Body of pancreas (tissue), 4 donors: ENCODE measurements at regions not wholly inside any gene's neighbourhood (a gene's known extent, or its start where the extent isn't known, plus 50 kb on each side); places are given as distances from the start of the nearest gene placed in this dataset.
"Not testable (repeated sequence)": the region's sequence is repeated elsewhere in the genome, so short reads cannot be mapped to it uniquely, and the experiment has no call there.

Experiments
- ATAC-seq: fragments of 150-250 bp; one replicate; pipeline ENCODE4 v1.9.1; 2016
- DNase-seq, 4 donors: peaks; one replicate each; pipeline ENCODE4 v3.0.0-alpha.2; 2019
- H3K27ac ChIP-seq, 4 donors: fragments of 200-600 bp; sonication (generic); 1 replicate in 3 of 4; 2 replicates in 1 of 4; pipeline versions ENCODE4 v1.5.1 to v1.6.1; 2016 to 2019; ENCODE audit warnings: mild to moderate bottlenecking in 1 of 4, mixed read lengths in 1 of 4, moderate library complexity in 1 of 4
- H3K27me3 ChIP-seq, 2 donors: fragments of 200-600 bp; sonication (generic); one replicate each; pipeline ENCODE4 v1.6.0; 2016; ENCODE audit warnings: mild to moderate bottlenecking in 1 of 2
- H3K36me3 ChIP-seq, 2 donors: fragments of 200-600 bp; sonication (generic); replicated peaks in 1 of 2; 2 replicates each; pipeline ENCODE4 v1.5.1; 2016; ENCODE audit warnings: low read depth in 2 of 2; ENCODE audit not compliant: insufficient read depth in 1 of 2
- H3K4me1 ChIP-seq: fragments of 200-600 bp; sonication (generic); one replicate; pipeline ENCODE4 v1.6.0; 2016
- H3K4me3 ChIP-seq, 2 donors: fragments of 200-600 bp; sonication (generic); 1 replicate in 1 of 2; 2 replicates in 1 of 2; pipeline ENCODE4 v1.5.1; 2016 to 2019
- H3K9me3 ChIP-seq, 3 donors: fragments of 200-600 bp; sonication (generic); 1 replicate in 2 of 3; 2 replicates in 1 of 3; pipeline ENCODE4 v1.5.1; 2016
- POLR2A ChIP-seq, 3 donors: fragments of 450-650 bp; IDR thresholded peaks; one replicate each; pipeline ENCODE4 v1.6.1; 2016; ENCODE audit warnings: antibody characterized with exemption in 3 of 3, mild to moderate bottlenecking in 2 of 3
- WGBS, 2 donors: methylation state at CpG; one replicate each; pipeline ENCODE4 v1.1.5; 2017; 5-methylcytosine and 5-hydroxymethylcytosine counted together
- intact Hi-C: fragments of 100-400 bp; cut with DNase I; formaldehyde crosslinking; loops from one replicate; pipeline ENCODE4 v1.15.1; 2023
- TF ChIP-seq, protein P1 (sequence below), 7 experiments: fragments of 450-650 bp in 4 of 7; fragments of 200-600 bp in 3 of 7; sonication (generic) in 3 of 7; IDR thresholded peaks; one replicate each; pipeline ENCODE4 v1.5.1; 2016 to 2019; ENCODE audit warnings: antibody characterized with exemption in 7 of 7

DNA sequence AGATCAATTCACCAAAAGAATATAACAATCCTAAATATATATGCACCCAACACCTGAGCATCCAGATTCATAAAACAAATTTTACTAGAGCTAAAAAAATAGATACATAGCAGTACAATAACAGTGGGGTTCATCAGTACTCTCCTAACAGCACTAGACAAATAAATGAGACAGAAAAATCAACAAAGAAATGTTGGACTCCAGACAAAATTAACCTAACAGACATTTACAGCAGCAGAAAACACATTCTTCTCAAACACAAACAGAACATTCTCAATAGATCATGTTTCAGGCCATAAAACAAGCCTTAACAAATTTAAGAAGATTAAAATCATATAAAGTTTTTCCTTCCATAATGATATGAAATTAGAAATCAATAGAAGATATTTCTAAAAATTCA, 124.8 kb upstream of the NECTIN3 start:
- Histone ChIP-seq H3K9me3 (peaks cover 0 to 24% (median 0%) of the 10 kb centered on the region in 3 donors), H3K27me3 (no peaks in the 10 kb centered on the region), H3K4me3 (no peak overlapping the region), H3K4me1 (no peaks in the 10 kb centered on the region), H3K36me3 (no peaks in the 10 kb centered on the region), H3K27ac (no peak overlapping the region)
- ATAC-seq (no peak), DNase-seq (no peak)
- TF ChIP-seq, protein P1, sequence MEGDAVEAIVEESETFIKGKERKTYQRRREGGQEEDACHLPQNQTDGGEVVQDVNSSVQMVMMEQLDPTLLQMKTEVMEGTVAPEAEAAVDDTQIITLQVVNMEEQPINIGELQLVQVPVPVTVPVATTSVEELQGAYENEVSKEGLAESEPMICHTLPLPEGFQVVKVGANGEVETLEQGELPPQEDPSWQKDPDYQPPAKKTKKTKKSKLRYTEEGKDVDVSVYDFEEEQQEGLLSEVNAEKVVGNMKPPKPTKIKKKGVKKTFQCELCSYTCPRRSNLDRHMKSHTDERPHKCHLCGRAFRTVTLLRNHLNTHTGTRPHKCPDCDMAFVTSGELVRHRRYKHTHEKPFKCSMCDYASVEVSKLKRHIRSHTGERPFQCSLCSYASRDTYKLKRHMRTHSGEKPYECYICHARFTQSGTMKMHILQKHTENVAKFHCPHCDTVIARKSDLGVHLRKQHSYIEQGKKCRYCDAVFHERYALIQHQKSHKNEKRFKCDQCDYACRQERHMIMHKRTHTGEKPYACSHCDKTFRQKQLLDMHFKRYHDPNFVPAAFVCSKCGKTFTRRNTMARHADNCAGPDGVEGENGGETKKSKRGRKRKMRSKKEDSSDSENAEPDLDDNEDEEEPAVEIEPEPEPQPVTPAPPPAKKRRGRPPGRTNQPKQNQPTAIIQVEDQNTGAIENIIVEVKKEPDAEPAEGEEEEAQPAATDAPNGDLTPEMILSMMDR (IDR thresholded peaks at IDR 0.05): no peak
- TF ChIP-seq POLR2A (IDR thresholded peaks at IDR 0.05): no peak
- intact Hi-C loops: no loop called here

DNA sequence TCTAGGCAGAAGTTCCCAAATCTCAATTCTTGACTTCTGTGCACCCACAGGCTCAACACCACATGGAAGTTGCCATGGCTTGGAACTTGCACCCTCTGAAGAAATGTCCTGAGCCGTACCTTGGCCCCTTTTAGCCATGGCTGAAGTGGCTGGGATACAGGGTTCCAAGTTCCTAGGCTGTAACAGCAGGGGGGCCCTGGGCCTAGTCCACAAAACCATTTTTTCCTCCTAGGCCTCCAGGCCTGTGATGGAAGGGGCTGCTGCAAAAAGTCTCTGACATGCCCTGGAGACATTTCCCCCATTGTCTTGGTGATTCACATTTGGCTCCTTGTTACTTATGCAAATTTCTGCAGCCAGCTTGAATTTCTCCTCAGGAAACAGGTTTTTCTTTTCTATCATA, 122.4 kb upstream of the NECTIN3 start:
- H3K4me3 ChIP-seq, H3K4me1 ChIP-seq, H3K27me3 ChIP-seq, H3K27ac ChIP-seq, H3K36me3 ChIP-seq, ATAC-seq, DNase-seq, intact Hi-C loops: not testable (repeated sequence)
- WGBS, 2 donors: 71 to 83% methylated on average over 1 of the region's 1 CpG
- H3K9me3 ChIP-seq: peaks cover 0 to 24% (median 0%) of the 10 kb centered on the region in 3 donors

DNA sequence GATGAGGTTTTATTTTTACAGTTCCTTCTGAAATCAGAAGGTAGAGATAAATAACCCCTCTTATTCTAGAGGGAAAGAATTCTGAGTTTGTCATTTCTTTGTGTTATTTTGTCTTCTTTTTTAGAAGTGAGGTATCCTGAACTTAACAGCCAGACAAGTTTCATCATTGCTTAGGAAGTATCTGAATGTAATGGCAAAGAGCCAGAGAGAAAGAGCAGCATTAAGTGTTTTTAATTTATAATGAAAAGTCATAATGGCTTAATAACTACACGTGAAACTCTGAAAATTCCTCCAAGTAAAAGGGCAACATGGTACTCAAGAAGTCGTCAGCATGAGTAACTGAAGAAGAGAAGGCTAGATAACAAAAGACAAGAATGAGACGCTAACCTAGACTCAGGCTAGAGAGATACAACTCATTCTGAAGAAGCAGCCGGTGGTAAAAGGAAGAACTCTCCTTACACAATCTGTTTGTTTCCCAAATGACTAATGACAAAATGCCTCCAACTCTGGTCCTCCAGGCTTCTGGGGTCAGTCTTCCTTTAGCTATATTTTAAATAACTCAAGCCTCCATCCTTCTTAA, 116.2 kb upstream of the NECTIN3 start:
- intact Hi-C loops: no loop called here
- Histone ChIP-seq H3K4me3 (no peak overlapping the region), H3K36me3 (no peaks in the 10 kb centered on the region), H3K4me1 (no peaks in the 10 kb centered on the region), H3K9me3 (peaks cover 0 to 5% (median 0%) of the 10 kb centered on the region in 3 donors), H3K27me3 (no peaks in the 10 kb centered on the region), H3K27ac (no peak overlapping the region)
- ATAC-seq: no peak
- no peak for TF ChIP-seq POLR2A (IDR thresholded peaks at IDR 0.05)
- TF ChIP-seq, protein P1 (IDR thresholded peaks at IDR 0.05): no peak
- DNase-seq: no peak
- WGBS, 2 donors: 71 to 73% methylated on average over 4 of the region's 4 CpGs

DNA sequence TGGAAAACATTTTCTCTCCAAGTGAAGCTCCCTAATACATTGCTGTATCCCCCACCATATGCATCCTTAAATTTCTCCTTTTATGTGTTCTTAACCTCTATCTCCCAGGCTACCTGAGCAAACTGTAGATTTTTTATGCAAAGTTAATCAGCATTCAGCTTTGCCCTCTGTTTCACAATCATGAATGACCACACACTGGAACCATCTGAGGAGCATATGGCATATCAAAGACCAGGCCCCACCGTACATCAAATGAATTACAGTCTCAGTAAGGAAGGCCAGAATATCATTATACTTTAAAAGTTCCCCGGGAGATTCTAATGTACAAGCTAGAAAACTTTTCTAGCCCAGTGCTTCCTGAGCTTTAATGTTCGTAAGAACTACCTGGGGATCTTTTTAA, 115.5 kb upstream of the NECTIN3 start:
- DNase-seq (no peak), ATAC-seq (no peak)
- H3K4me3 ChIP-seq: no peak overlapping the region
- no peak overlapping the region for H3K27ac ChIP-seq
- intact Hi-C loops: no loop called here
- H3K4me1 ChIP-seq: no peaks in the 10 kb centered on the region
- 86 to 94% methylated on average over 3 of the region's 3 CpGs for WGBS, 2 donors
- H3K27me3 ChIP-seq: no peaks in the 10 kb centered on the region
- H3K9me3 ChIP-seq: peaks cover 0 to 5% (median 0%) of the 10 kb centered on the region in 3 donors
- no peak for TF ChIP-seq POLR2A (IDR thresholded peaks at IDR 0.05)
- TF ChIP-seq, protein P1 (IDR thresholded peaks at IDR 0.05): no peak
- no peaks in the 10 kb centered on the region for H3K36me3 ChIP-seq

DNA sequence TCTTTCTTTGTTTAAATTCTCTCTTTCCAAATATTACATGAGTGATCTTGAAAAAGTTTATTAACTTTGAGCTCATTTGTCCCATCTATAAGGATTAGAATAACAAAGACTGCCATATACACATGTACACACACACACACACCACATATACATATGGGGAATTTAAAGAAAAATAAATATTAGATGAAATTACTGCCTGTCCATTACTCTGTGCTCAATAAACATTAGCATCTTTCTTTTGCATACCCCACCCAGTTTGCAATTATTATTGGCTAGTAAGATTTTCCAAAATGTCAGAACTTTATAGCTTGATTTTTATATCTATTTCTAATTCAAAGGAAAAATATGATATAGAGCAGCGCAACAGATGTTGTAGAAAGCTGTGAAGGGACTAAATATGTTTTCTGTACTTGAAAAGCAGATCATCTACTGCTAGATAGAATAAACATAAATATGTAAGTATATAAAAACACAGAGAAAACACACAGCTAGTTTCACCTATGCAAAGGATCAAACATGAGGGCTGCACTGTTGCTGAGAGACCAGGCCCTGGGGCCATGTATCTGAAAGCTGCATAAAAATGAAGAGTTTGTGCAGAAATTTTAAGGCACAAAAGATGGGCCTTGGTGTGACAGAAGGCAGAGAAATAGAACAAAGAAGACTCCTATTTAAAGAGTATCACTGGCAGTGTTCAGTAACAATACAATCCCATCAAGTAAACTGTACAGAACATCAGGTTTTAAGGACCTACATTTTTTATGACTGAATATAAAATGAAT, 114.2 kb upstream of the NECTIN3 start:
- 96 to 100% methylated on average over 1 of the region's 1 CpG for WGBS, 2 donors
- ATAC-seq: no peak
- no peak for DNase-seq
- TF ChIP-seq, protein P1 (IDR thresholded peaks at IDR 0.05): no peak
- TF ChIP-seq POLR2A (IDR thresholded peaks at IDR 0.05): no peak
- intact Hi-C loops: no loop called here
- H3K4me1 ChIP-seq: no peaks in the 10 kb centered on the region
- no peaks in the 10 kb centered on the region for H3K27me3 ChIP-seq
- no peak overlapping the region for H3K4me3 ChIP-seq
- H3K27ac ChIP-seq: no peak overlapping the region
- H3K36me3 ChIP-seq: no peaks in the 10 kb centered on the region
- H3K9me3 ChIP-seq: no peaks in the 10 kb centered on the region
